ENCODE measurements at regions not wholly inside any gene's neighbourhood (a gene's known extent, or its start where the extent isn't known, plus 50 kb on each side); places are given as distances from the start of the nearest gene placed in this dataset.

DNA sequence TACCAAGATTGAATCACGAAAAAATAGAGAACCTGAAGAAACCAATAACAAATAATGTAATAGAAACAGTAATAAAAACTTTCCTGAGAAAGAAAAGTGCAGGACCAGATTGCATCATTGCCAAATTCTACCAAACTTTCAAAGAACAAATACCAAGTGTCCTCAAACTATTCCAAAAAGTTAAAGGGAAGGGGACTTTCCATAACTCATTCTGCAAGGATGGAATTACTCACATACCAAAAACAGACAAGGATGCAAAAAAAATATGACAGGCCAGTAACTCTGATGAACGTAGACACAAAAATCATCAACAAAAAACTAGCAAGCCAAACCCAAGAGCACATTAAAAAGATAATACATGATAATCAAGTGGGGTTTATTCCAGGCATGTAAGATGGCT lies 172.3 kb upstream of the SLC35G4 start:
- H3K36me3 ChIP-seq, result no peaks in the 10 kb centered on the region
- peaks cover 0 to 6% (median 0%) of the 10 kb centered on the region in 4 donors for H3K9me3 ChIP-seq
- WGBS, 5 donors, result 40 to 52% (median 44%) methylated on average over 2 of the region's 2 CpGs
- no peaks in the 10 kb centered on the region for H3K27me3 ChIP-seq
- H3K27ac ChIP-seq, result no peak overlapping the region
- no peak overlapping the region for H3K4me3 ChIP-seq
- TF ChIP-seq, protein P1, sequence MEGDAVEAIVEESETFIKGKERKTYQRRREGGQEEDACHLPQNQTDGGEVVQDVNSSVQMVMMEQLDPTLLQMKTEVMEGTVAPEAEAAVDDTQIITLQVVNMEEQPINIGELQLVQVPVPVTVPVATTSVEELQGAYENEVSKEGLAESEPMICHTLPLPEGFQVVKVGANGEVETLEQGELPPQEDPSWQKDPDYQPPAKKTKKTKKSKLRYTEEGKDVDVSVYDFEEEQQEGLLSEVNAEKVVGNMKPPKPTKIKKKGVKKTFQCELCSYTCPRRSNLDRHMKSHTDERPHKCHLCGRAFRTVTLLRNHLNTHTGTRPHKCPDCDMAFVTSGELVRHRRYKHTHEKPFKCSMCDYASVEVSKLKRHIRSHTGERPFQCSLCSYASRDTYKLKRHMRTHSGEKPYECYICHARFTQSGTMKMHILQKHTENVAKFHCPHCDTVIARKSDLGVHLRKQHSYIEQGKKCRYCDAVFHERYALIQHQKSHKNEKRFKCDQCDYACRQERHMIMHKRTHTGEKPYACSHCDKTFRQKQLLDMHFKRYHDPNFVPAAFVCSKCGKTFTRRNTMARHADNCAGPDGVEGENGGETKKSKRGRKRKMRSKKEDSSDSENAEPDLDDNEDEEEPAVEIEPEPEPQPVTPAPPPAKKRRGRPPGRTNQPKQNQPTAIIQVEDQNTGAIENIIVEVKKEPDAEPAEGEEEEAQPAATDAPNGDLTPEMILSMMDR (IDR thresholded peaks at IDR 0.05), result no peak
- TF ChIP-seq EP300 (IDR thresholded peaks at IDR 0.05) (no peak), POLR2AphosphoS5 (IDR thresholded peaks at IDR 0.05) (no peak), POLR2A (IDR thresholded peaks at IDR 0.05) (no peak)
- no peaks in the 10 kb centered on the region for H3K4me1 ChIP-seq
- intact Hi-C loops (cut with DNase I; ENCODE audit: low total_unique reads), result no loop called here
- DNase-seq, result no peak

- H3K4me1 ChIP-seq, result no peaks in the 10 kb centered on the region
- peaks cover 0 to 19% (median 3%) of the 10 kb centered on the region in 4 donors for H3K9me3 ChIP-seq
- no peak for TF ChIP-seq EP300 (IDR thresholded peaks at IDR 0.05)
- TF ChIP-seq POLR2AphosphoS5 (IDR thresholded peaks at IDR 0.05), result no peak
- TF ChIP-seq, protein P1 (IDR thresholded peaks at IDR 0.05), result no peak
- no peak for TF ChIP-seq POLR2A (IDR thresholded peaks at IDR 0.05)
- H3K4me3 ChIP-seq, result no peak overlapping the region
- WGBS, 5 donors, result 92 to 98% (median 94%) methylated on average over 13 to 36 of the region's 36 CpGs
- H3K27me3 ChIP-seq, result no peaks in the 10 kb centered on the region
- H3K27ac ChIP-seq, result no peak overlapping the region
- intact Hi-C loops (cut with DNase I; ENCODE audit: low total_unique reads), result no loop called here
- H3K36me3 ChIP-seq, result no peaks in the 10 kb centered on the region
- DNase-seq, result no peak
These were observed 177.0 kb upstream of the SLC35G4 start for GRCh38 chr18:11432360-11432811.

- no peak for TF ChIP-seq POLR2AphosphoS5 (IDR thresholded peaks at IDR 0.05)
- TF ChIP-seq EP300 (IDR thresholded peaks at IDR 0.05), result no peak
- TF ChIP-seq, protein P1 (IDR thresholded peaks at IDR 0.05), result no peak
- no peak for TF ChIP-seq POLR2A (IDR thresholded peaks at IDR 0.05)
- WGBS, 5 donors, result 60 to 92% (median 68%) methylated on average over 1 to 2 of the region's 2 CpGs
- DNase-seq, result no peak
- Histone ChIP-seq H3K4me3 (no peak overlapping the region), H3K9me3 (peaks cover 0 to 19% (median 3%) of the 10 kb centered on the region in 4 donors), H3K27me3 (no peaks in the 10 kb centered on the region), H3K27ac (no peak overlapping the region), H3K4me1 (no peaks in the 10 kb centered on the region), H3K36me3 (no peaks in the 10 kb centered on the region)
- intact Hi-C loops (cut with DNase I; ENCODE audit: low total_unique reads), result no loop called here
These were observed 179.5 kb upstream of the SLC35G4 start for GRCh38 chr18:11429876-11430275.

- WGBS, 5 donors, result 71 to 89% (median 85%) methylated on average over 7 of the region's 7 CpGs
- no peak for DNase-seq
- no peak for TF ChIP-seq EP300 (IDR thresholded peaks at IDR 0.05)
- TF ChIP-seq POLR2AphosphoS5 (IDR thresholded peaks at IDR 0.05), result no peak
These were observed 184.2 kb upstream of the SLC35G4 start for GRCh38 chr18:11425211-11425610.

GRCh38 chr18:11419338-11419737 lies 190.1 kb upstream of the SLC35G4 start:
- no peak for DNase-seq
- H3K27me3 ChIP-seq, result no peaks in the 10 kb centered on the region
- TF ChIP-seq POLR2A (IDR thresholded peaks at IDR 0.05) (no peak), EP300 (IDR thresholded peaks at IDR 0.05) (no peak), POLR2AphosphoS5 (IDR thresholded peaks at IDR 0.05) (no peak)
- TF ChIP-seq, protein P1 (IDR thresholded peaks at IDR 0.05), result no peak
- intact Hi-C loops (cut with DNase I; ENCODE audit: low total_unique reads), result no loop called here
- H3K4me3 ChIP-seq, result no peak overlapping the region
- no peak overlapping the region for H3K27ac ChIP-seq
- no peaks in the 10 kb centered on the region for H3K9me3 ChIP-seq
- no peaks in the 10 kb centered on the region for H3K36me3 ChIP-seq
- H3K4me1 ChIP-seq, result no peaks in the 10 kb centered on the region
- WGBS, 5 donors, result 18 to 52% (median 34%) methylated on average over 1 of the region's 1 CpG

More at GRCh38 chr18:11425211-11425610, 184.2 kb upstream of the SLC35G4 start:
- H3K27me3 ChIP-seq, result no peaks in the 10 kb centered on the region
- H3K27ac ChIP-seq, result no peak overlapping the region
- no peaks in the 10 kb centered on the region for H3K4me1 ChIP-seq
- no peak overlapping the region for H3K4me3 ChIP-seq
- H3K36me3 ChIP-seq, result no peaks in the 10 kb centered on the region
- H3K9me3 ChIP-seq, result peaks cover 0 to 6% (median 2%) of the 10 kb centered on the region in 4 donors
- intact Hi-C loops (cut with DNase I; ENCODE audit: low total_unique reads), result no loop called here
